ENCODE measurements at regions not wholly inside any gene's neighbourhood (a gene's known extent, or its start where the extent isn't known, plus 50 kb on each side); places are given as distances from the start of the nearest gene placed in this dataset.

- no peak for TF ChIP-seq THAP9 (CRISPR knock-in tag; IDR thresholded peaks at IDR 0.05; ENCODE audit: borderline replicate concordance)
- no peak for TF ChIP-seq NR2F2 (IDR thresholded peaks at IDR 0.05; ENCODE audit: borderline replicate concordance, low read depth)
- no peak for TF ChIP-seq MBNL3 (CRISPR knock-in tag; conservative IDR thresholded peaks at IDR 0.05)
- TF ChIP-seq NCOA1 (CRISPR knock-in tag; IDR thresholded peaks at IDR 0.05), result no peak
- TF ChIP-seq ZBTB49 (CRISPR knock-in tag; IDR thresholded peaks at IDR 0.05; ENCODE audit: borderline replicate concordance), result no peak
- no peak for TF ChIP-seq ZMYM4 (CRISPR knock-in tag; IDR thresholded peaks at IDR 0.05)
Measured at GRCh38 chr21:35179990-35180540, 131.0 kb upstream of the RUNX1 start (continued).

- ATAC-seq, result no peak
- no peak for DNase-seq (ENCODE audit: low spot score)
- Histone ChIP-seq H3K27me3 (ENCODE audit: control insufficient read depth in 1 of 2, insufficient read depth in 2 of 2, low read length in 2 of 2) (no peaks in the 10 kb centered on the region; a peak in 2 of 5 replicates), H4K20me1 (ENCODE audit: insufficient read depth, low read length) (no peaks in the 10 kb centered on the region), H2AFZ (ENCODE audit: low read length) (no peak overlapping the region), H3K9ac (ENCODE audit: insufficient read depth, low read depth, low read length) (no peak overlapping the region), H3K79me2 (ENCODE audit: insufficient read depth, low read length) (no peaks in the 10 kb centered on the region), H3K9me3 (ENCODE audit: low read length) (no peaks in the 10 kb centered on the region), H3K36me3 (replicated peaks in 1 of 2; ENCODE audit: control insufficient read depth in 1 of 2, insufficient read depth in 2 of 2, low read length in 2 of 2) (no peaks in the 10 kb centered on the region), H3K4me1 (ENCODE audit: insufficient read depth, low read length) (no peaks in the 10 kb centered on the region), H3K4me2 (ENCODE audit: low read depth, low read length) (no peak overlapping the region), H3K4me3 (replicated peaks in 1 of 3; ENCODE audit: insufficient read depth in 1 of 3, low read depth in 2 of 3, low read length in 3 of 3) (no peak overlapping the region), H3K27ac (ENCODE audit: extremely low read length, insufficient read depth, low read length) (no peak overlapping the region)
- in situ Hi-C loops (cut with HindIII; ENCODE audit: extremely low pct_ligation_motif_present, low pct_unique_long_range_greater_than_20kb), result no loop called here
- intact Hi-C loops (cut with micrococcal nuclease; ENCODE audit: unreplicated experiment), result no loop called here
- TF ChIP-seq IKZF1 (IDR thresholded peaks at IDR 0.05) (no peak), ZSCAN20 (CRISPR knock-in tag; IDR thresholded peaks at IDR 0.05; ENCODE audit: borderline replicate concordance) (no peak), ZGPAT (CRISPR knock-in tag; IDR thresholded peaks at IDR 0.05) (no peak), ZNF770 (CRISPR knock-in tag; IDR thresholded peaks at IDR 0.05) (no peak), SMAD9 (CRISPR knock-in tag; IDR thresholded peaks at IDR 0.05) (no peak), ZNF441 (CRISPR knock-in tag; IDR thresholded peaks at IDR 0.05; ENCODE audit: borderline replicate concordance) (no peak), SAFB2 (CRISPR knock-in tag; IDR thresholded peaks at IDR 0.05; ENCODE audit: borderline replicate concordance, low read depth) (no peak), CEBPG (CRISPR knock-in tag; IDR thresholded peaks at IDR 0.05) (no peak), NFATC3 (CRISPR knock-in tag; IDR thresholded peaks at IDR 0.05) (no peak)
- POLR2A ChIA-PET, result no interaction called here
- FAIRE-seq, result no peak
- CTCF ChIA-PET (ENCODE audit: low intra/inter-chr PET ratio, low total read pairs), result no interaction called here
- 0% methylated on average over 1 of the region's 1 CpG for WGBS (ENCODE audit: low lambda C conversion rate)
- no TSS peak for BruUV-seq (replicated peaks)
Measured at GRCh38 chr21:35178827-35179226, 129.7 kb upstream of the RUNX1 start.

Measured in HepG2 (cell line).